H1 (cell line): ENCODE measurements at regions not wholly inside any gene's neighbourhood (a gene's known extent, or its start where the extent isn't known, plus 50 kb on each side); places are given as distances from the start of the nearest gene placed in this dataset.

Experiments used
- CTCF ChIA-PET: fragments of 300-600 bp; sonication (Branson Sonifier 250); formaldehyde crosslinking; loops from one replicate; lab custom pipeline; 2021; ENCODE audit not compliant: partially characterized antibody; lab: Charles Lee
- POLR2A ChIA-PET: fragments of 300-600 bp; sonication (Branson Sonifier 250); formaldehyde crosslinking; loops from one replicate; lab custom pipeline; 2021; ENCODE audit warnings: inconsistent platforms; ENCODE audit not compliant: partially characterized antibody; lab: Charles Lee
- DNase-seq, 2 experiments: peaks; one replicate each; pipeline versions ENCODE4 v3.0.0 to v3.0.0-alpha.2; 2010 to 2022; ENCODE audit warnings: low spot score in 2 of 2, low read depth in 1 of 2, mixed read lengths in 1 of 2
- FAIRE-seq: peaks from 2 replicates; lab custom pipeline; 2011; peaks lifted over from hg19 to GRCh38; lab: Jason Lieb, UNC
- H2AFZ ChIP-seq: 2 replicates; pipeline ENCODE4 v1.8.1; 2012; ENCODE audit warnings: low read length, inconsistent platforms
- H2AK5ac ChIP-seq: 2 replicates; pipeline ENCODE4 v1.6.1; 2013; ENCODE audit warnings: low read depth, low read length
- H2BK120ac ChIP-seq: replicated peaks from 2 replicates; pipeline ENCODE3; 2013; ENCODE audit warnings: low read depth, low read length, inconsistent platforms
- H2BK12ac ChIP-seq: 2 replicates; pipeline ENCODE4 v1.6.1; 2013; ENCODE audit warnings: low read depth, low read length
- H2BK15ac ChIP-seq: 2 replicates; pipeline ENCODE4 v1.6.1; 2013; ENCODE audit warnings: low read length
- H2BK20ac ChIP-seq: 2 replicates; pipeline ENCODE4 v1.6.1; 2013; ENCODE audit warnings: low read length
- H2BK5ac ChIP-seq: 2 replicates; pipeline ENCODE4 v1.6.1; 2013; ENCODE audit warnings: low read depth, low read length
- H3K14ac ChIP-seq: 2 replicates; pipeline ENCODE4 v1.6.1; 2013; ENCODE audit warnings: inconsistent platforms; ENCODE audit not compliant: insufficient read length
- H3K18ac ChIP-seq: 2 replicates; pipeline ENCODE4 v1.6.1; 2013; ENCODE audit warnings: low read length; ENCODE audit errors: extremely low read depth
- H3K23ac ChIP-seq: 2 replicates; pipeline ENCODE4 v1.6.1; 2013; ENCODE audit warnings: inconsistent platforms; ENCODE audit not compliant: insufficient read length
- H3K23me2 ChIP-seq: 2 replicates; pipeline ENCODE4 v1.6.1; 2013; ENCODE audit warnings: low read depth, low read length
- H3K27ac ChIP-seq: 2 replicates; pipeline ENCODE4 v1.6.1; 2011; ENCODE audit warnings: low read depth, low read length, inconsistent platforms
- H3K27me3 ChIP-seq, 4 experiments: replicated peaks in 1 of 4; 1 replicate in 1 of 4; 2 replicates in 3 of 4; pipeline versions ENCODE4 v1.6.1 to v1.8.1; 2011 to 2013; ENCODE audit warnings: low read length in 3 of 4, mild to moderate bottlenecking in 3 of 4, inconsistent platforms in 2 of 4, mixed read lengths in 2 of 4, moderate library complexity in 1 of 4; ENCODE audit not compliant: control insufficient read depth in 3 of 4, insufficient read depth in 3 of 4; ENCODE audit errors: extremely low read depth in 1 of 4
- H3K36me3 ChIP-seq, 4 experiments: 2 replicates each; pipeline versions ENCODE4 v1.6.1 to v1.8.1; 2011 to 2013; ENCODE audit warnings: mild to moderate bottlenecking in 4 of 4, low read length in 3 of 4, moderate library complexity in 2 of 4, control low read depth in 1 of 4, inconsistent platforms in 1 of 4; ENCODE audit not compliant: insufficient read depth in 4 of 4, control insufficient read depth in 2 of 4
- H3K4ac ChIP-seq: replicated peaks from 2 replicates; pipeline ENCODE3; 2013; ENCODE audit warnings: low read length, low read depth, mixed read lengths, inconsistent platforms; ENCODE audit not compliant: insufficient read length
- H3K4me1 ChIP-seq, 4 experiments: replicated peaks in 1 of 4; 1 replicate in 1 of 4; 2 replicates in 3 of 4; pipeline versions ENCODE4 v1.6.1 to v1.8.1; 2011 to 2013; ENCODE audit warnings: low read length in 3 of 4, inconsistent platforms in 2 of 4, mixed read lengths in 1 of 4; ENCODE audit not compliant: insufficient read depth in 4 of 4, control insufficient read depth in 3 of 4
- H3K4me2 ChIP-seq, 2 experiments: 2 replicates each; pipeline versions ENCODE4 v1.6.1 to v1.8.1; 2011 to 2013; ENCODE audit warnings: low read depth in 2 of 2, low read length in 2 of 2, control low read depth in 1 of 2, inconsistent platforms in 1 of 2, mild to moderate bottlenecking in 1 of 2; ENCODE audit not compliant: insufficient read depth in 1 of 2
- H3K4me3 ChIP-seq, 4 experiments: fragments of 200-600, 300-600 bp in 1 of 4; sonication (generic), shearing (Covaris generic), sonication (Bioruptor Twin) in 1 of 4; 2 replicates each; pipeline versions ENCODE4 v1.5.1 to v1.8.1; 2011 to 2016; ENCODE audit warnings: low read length in 4 of 4, low read depth in 3 of 4, control low read depth in 2 of 4, inconsistent platforms in 2 of 4, mild to moderate bottlenecking in 2 of 4, mixed read lengths in 1 of 4, moderate library complexity in 1 of 4; ENCODE audit not compliant: insufficient read depth in 2 of 4; ENCODE audit errors: extremely low read depth in 1 of 4
- H3K56ac ChIP-seq: replicated peaks from 2 replicates; pipeline ENCODE3; 2013; ENCODE audit warnings: low read depth, mild to moderate bottlenecking, mixed read lengths, low read length, inconsistent platforms; ENCODE audit not compliant: insufficient read length
- H3K79me1 ChIP-seq: 2 replicates; pipeline ENCODE4 v1.6.1; 2013; ENCODE audit warnings: low read depth, low read length, control low read depth
- H3K79me2 ChIP-seq, 2 experiments: 2 replicates each; pipeline versions ENCODE4 v1.6.1 to v1.8.1; 2012 to 2013; ENCODE audit warnings: low read length in 2 of 2, mild to moderate bottlenecking in 2 of 2, inconsistent platforms in 1 of 2; ENCODE audit not compliant: insufficient read depth in 2 of 2, control insufficient read depth in 1 of 2
- H3K9ac ChIP-seq, 4 experiments: replicated peaks in 1 of 4; 1 replicate in 1 of 4; 2 replicates in 3 of 4; pipeline versions ENCODE4 v1.6.1 to v1.8.1; 2011 to 2013; ENCODE audit warnings: low read depth in 3 of 4, low read length in 3 of 4, control low read depth in 2 of 4, mild to moderate bottlenecking in 2 of 4, moderate library complexity in 2 of 4, inconsistent platforms in 1 of 4; ENCODE audit errors: extremely low read depth in 1 of 4
- H3K9me3 ChIP-seq, 2 experiments: 2 replicates each; pipeline versions ENCODE4 v1.6.1 to v1.8.1; 2012 to 2013; ENCODE audit warnings: mild to moderate bottlenecking in 2 of 2, moderate library complexity in 2 of 2, control low read depth in 1 of 2, inconsistent platforms in 1 of 2, low read depth in 1 of 2, low read length in 1 of 2, mixed read lengths in 1 of 2; ENCODE audit not compliant: insufficient read depth in 2 of 2
- H4K20me1 ChIP-seq, 2 experiments: replicated peaks in 1 of 2; 2 replicates each; pipeline versions ENCODE3 to v1.8.1; 2011 to 2013; ENCODE audit warnings: inconsistent platforms in 2 of 2, low read length in 2 of 2, mild to moderate bottlenecking in 1 of 2; ENCODE audit not compliant: insufficient read depth in 2 of 2, control insufficient read depth in 1 of 2
- H4K5ac ChIP-seq: 2 replicates; pipeline ENCODE4 v1.6.1; 2013; ENCODE audit warnings: low read length, low read depth, mixed read lengths, inconsistent platforms; ENCODE audit not compliant: insufficient read length
- H4K8ac ChIP-seq: 2 replicates; pipeline ENCODE4 v1.8.0; 2013; ENCODE audit warnings: mild to moderate bottlenecking, moderate library complexity, low read length, inconsistent platforms; ENCODE audit not compliant: insufficient read depth; ENCODE audit errors: extremely low read depth
- H4K91ac ChIP-seq: replicated peaks from 2 replicates; pipeline ENCODE3; 2013; ENCODE audit warnings: low read length, mixed read lengths, inconsistent platforms; ENCODE audit not compliant: insufficient read length
- CBX5 ChIP-seq: fragments of 300-800, 300-1000 bp; sonication (generic); IDR thresholded peaks from 2 replicates; pipeline ENCODE4 v1.7.1; 2016; ENCODE audit warnings: antibody characterized with exemption, low read length, low read depth
- CEBPB ChIP-seq: IDR thresholded peaks from 2 replicates; pipeline ENCODE4 v1.6.1; 2012; ENCODE audit warnings: low read depth, low read length
- CHD1 ChIP-seq: IDR thresholded peaks from 2 replicates; pipeline ENCODE4 v1.6.1; 2012; ENCODE audit warnings: low read depth, low read length, improper control_type of control experiment
- CREB1 ChIP-seq: IDR thresholded peaks from 2 replicates; pipeline ENCODE4 v1.6.1; 2012; ENCODE audit warnings: inconsistent platforms
- EGR1 ChIP-seq: IDR thresholded peaks from 2 replicates; pipeline ENCODE4 v1.6.1; 2011; ENCODE audit warnings: low read depth, low read length, borderline replicate concordance
- GTF2F1 ChIP-seq: IDR thresholded peaks from 2 replicates; pipeline ENCODE4 v1.6.1; 2012; ENCODE audit warnings: low read depth, low read length, improper control_type of control experiment, borderline replicate concordance
- JUND ChIP-seq: IDR thresholded peaks from 2 replicates; pipeline ENCODE4 v1.6.1; 2011; ENCODE audit warnings: mild to moderate bottlenecking, improper control_type of control experiment, low read length
- KDM5A ChIP-seq: fragments of 200-600 bp; IDR thresholded peaks from 2 replicates; pipeline ENCODE4 v1.7.1; 2012; ENCODE audit warnings: mild to moderate bottlenecking, low read length, inconsistent platforms, mixed read lengths
- PHF8 ChIP-seq: fragments of 200-600 bp; sonication (generic); conservative IDR thresholded peaks from 2 replicates; pipeline ENCODE4 v1.7.1; 2012; ENCODE audit warnings: low read depth, mild to moderate bottlenecking, inconsistent platforms, low read length, moderate library complexity
- POU5F1 ChIP-seq: IDR thresholded peaks from 2 replicates; pipeline ENCODE4 v1.6.1; 2011; ENCODE audit warnings: low read depth, mild to moderate bottlenecking, low read length, moderate library complexity
- RBBP5 ChIP-seq: IDR thresholded peaks from 2 replicates; pipeline ENCODE4 v1.7.1; 2012; ENCODE audit warnings: low read depth, mild to moderate bottlenecking, inconsistent platforms, low read length, moderate library complexity, borderline replicate concordance
- SIRT6 ChIP-seq: IDR thresholded peaks from one replicate; pipeline ENCODE4 v1.7.1; 2012; ENCODE audit warnings: low read length, inconsistent platforms
- SUZ12 ChIP-seq: fragments of 200-600 bp; sonication (generic); IDR thresholded peaks from 2 replicates; pipeline ENCODE4 v1.6.1; 2012; ENCODE audit warnings: mild to moderate bottlenecking, inconsistent platforms, low read length, moderate library complexity, mixed read lengths
- TCF12 ChIP-seq: IDR thresholded peaks from 2 replicates; pipeline ENCODE4 v1.6.1; 2011; ENCODE audit warnings: low read depth, mild to moderate bottlenecking, low read length
- WGBS, 2 experiments: shearing (Covaris generic) in 1 of 2; methylation state at CpG; one replicate each; pipeline versions ENCODE4 v1.1.6 to v1.1.7; 2013 to 2015; ENCODE audit warnings: low lambda C conversion rate in 2 of 2, mixed read lengths in 2 of 2, inconsistent platforms in 1 of 2, low coverage in 1 of 2, missing lambda C conversion rate in 1 of 2; ENCODE audit not compliant: insufficient replicate concordance in 2 of 2, insufficient coverage in 1 of 2, insufficient read length in 1 of 2; ENCODE audit errors: extremely low coverage in 1 of 2, missing lambda C conversion rate in 1 of 2; 5-methylcytosine and 5-hydroxymethylcytosine counted together
- TF ChIP-seq, protein P1 (sequence below): IDR thresholded peaks from 2 replicates; pipeline ENCODE4 v1.6.1; 2012; ENCODE audit warnings: inconsistent platforms

DNA sequence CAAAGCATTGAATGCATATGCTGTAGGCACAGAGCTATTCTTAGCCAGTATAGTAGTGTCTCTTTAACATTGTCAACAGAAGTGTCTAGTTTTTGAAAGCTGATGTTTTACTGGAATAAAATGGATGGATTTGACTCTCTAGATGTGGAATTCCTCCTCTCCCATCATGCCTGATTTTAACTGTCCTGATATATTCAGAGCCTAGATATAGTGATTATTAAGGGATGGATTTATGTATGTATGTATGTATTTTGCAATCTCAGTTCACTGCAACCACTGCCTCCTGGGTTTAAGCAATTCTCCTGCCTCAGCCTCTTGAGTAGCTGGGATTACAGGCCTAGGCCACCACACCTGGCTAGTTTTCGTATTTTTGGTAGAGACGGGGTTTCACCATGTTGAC is 144.8 kb upstream of the NAV3 start:
- Histone ChIP-seq H3K4me2 (no peak overlapping the region), H3K4me1 (no peaks in the 10 kb centered on the region), H3K27me3 (no peaks in the 10 kb centered on the region), H3K23ac (no peak overlapping the region), H2BK15ac (no peak overlapping the region), H3K36me3 (no peaks in the 10 kb centered on the region), H4K8ac (no peak overlapping the region), H3K79me1 (no peaks in the 10 kb centered on the region), H2BK5ac (no peak overlapping the region), H2AK5ac (no peak overlapping the region), H3K79me2 (no peaks in the 10 kb centered on the region), H3K23me2 (no peaks in the 10 kb centered on the region; the same call in 1 of the 2 replicates), H4K5ac (no peak overlapping the region), H3K9me3 (no peaks in the 10 kb centered on the region), H3K4me3 (no peak overlapping the region), H2BK120ac (no peak overlapping the region), H3K9ac (no peak overlapping the region), H4K20me1 (no peaks in the 10 kb centered on the region), H3K27ac (no peak overlapping the region), H3K18ac (no peak overlapping the region), H3K14ac (no peak overlapping the region), H3K56ac (no peak overlapping the region), H2AFZ (no peak overlapping the region), H4K91ac (no peak overlapping the region), H3K4ac (no peak overlapping the region), H2BK12ac (no peak overlapping the region), H2BK20ac (no peak overlapping the region)
- WGBS, 2 experiments = 96% methylated on average over 2 of the region's 2 CpGs; no CpG with 5 or more reads in 1 of the 2 experiments
- ChIA-PET CTCF (interaction anchor here (0.6 to 4.0 kb wide), 44 partner anchors 8 to 663 kb away, joined by 3 to 50 read pairs (median 4); no protein-coding TSS in a partner anchor), POLR2A (no interaction called here)
- no peak for FAIRE-seq
- TF ChIP-seq CBX5 (no peak), KDM5A (no peak), TCF12 (no peak), CREB1 (no peak), JUND (no peak), PHF8 (no peak), RBBP5 (no peak), POU5F1 (no peak), SIRT6 (no peak), GTF2F1 (no peak), SUZ12 (no peak), CHD1 (no peak), CEBPB (no peak), EGR1 (no peak)
- TF ChIP-seq, protein P1, sequence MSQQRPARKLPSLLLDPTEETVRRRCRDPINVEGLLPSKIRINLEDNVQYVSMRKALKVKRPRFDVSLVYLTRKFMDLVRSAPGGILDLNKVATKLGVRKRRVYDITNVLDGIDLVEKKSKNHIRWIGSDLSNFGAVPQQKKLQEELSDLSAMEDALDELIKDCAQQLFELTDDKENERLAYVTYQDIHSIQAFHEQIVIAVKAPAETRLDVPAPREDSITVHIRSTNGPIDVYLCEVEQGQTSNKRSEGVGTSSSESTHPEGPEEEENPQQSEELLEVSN = no peak
- DNase-seq = no peak
